ENCODE measurements at regions not wholly inside any gene's neighbourhood (a gene's known extent, or its start where the extent isn't known, plus 50 kb on each side); places are given as distances from the start of the nearest gene placed in this dataset.

DNA sequence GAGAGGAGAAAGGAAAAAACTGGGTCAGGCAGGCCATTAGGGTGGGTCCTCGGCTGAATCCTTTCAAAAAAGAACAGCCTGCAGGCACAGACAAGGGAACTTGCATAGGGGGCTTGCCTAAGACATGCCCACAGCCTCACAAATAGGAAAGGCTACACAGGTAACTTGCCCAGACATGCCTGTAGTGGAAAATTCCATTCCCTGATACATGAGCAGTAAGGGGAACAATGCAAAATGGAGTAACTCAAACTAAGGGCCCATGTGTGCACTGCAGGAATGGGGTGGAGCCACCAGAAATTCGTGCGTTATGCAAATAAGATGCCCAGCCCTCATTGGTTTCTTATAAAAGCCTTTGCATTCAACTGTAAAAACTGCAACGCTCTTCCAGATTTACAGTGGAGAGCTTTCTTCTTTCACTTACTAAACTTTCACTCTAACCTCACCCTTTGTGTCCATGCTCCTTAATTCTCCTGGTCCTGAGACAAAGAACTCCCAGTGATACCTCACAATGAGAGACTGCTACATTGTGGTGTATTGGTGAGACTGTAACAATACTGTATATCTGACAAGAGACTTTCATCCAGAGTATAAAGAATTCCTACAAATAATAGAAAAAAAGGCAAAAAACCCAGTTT, 59.5 kb upstream of the SLITRK1 start:
- no peak for DNase-seq (ENCODE audit: low read depth)

GRCh38 chr13:83940742-83941141, 58.5 kb upstream of the SLITRK1 start:
- DNase-seq (ENCODE audit: low read depth), result peak; percentile 45

DNA sequence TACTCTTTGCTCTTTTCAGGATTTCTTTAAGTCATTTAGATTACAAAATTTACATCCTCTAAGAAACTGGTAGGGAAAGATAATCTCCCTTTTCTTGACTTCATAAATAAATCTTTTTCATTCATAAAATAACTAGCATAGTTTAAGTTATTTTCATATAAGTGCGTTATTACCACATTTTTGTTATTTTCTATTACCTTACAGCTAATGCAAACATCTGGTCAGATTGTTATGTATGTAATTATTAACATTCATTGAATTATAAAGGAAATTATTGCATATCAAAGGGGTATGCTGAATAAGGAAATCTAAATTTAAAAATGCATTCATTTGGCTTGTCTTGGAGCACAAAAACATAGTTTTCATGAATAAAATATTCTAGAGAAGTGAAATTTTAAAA, 55.3 kb upstream of the SLITRK1 start:
- DNase-seq (ENCODE audit: low read depth), result no peak

- DNase-seq (ENCODE audit: low read depth), result no peak
Measured at GRCh38 chr13:83935566-83935965, 53.3 kb upstream of the SLITRK1 start.
